PC-3 (cell line): ENCODE measurements at regions not wholly inside any gene's neighbourhood (a gene's known extent, or its start where the extent isn't known, plus 50 kb on each side); places are given as distances from the start of the nearest gene placed in this dataset.

Experiments used
- ATAC-seq: fragments of 200-7000 bp; cut with Tn5 transposase; 2 replicates; pipeline ENCODE4 v1.9.1; 2020; ENCODE audit warnings: mild to moderate bottlenecking, moderate library complexity
- BruUV-seq: library from RNA; stranded (reverse); fragments of 400-500 nt; replicated peaks from 2 replicates; lab custom pipeline; 2021; lab: Mats Ljungman, UMichigan
- CTCF ChIA-PET: fragments of 300-600 bp; sonication (Branson Sonifier 250); formaldehyde crosslinking; loops from one replicate; lab custom pipeline; 2022; ENCODE audit warnings: antibody characterized with exemption; lab: Charles Lee
- POLR2A ChIA-PET: fragments of 300-600 bp; sonication (Branson Sonifier 250); formaldehyde crosslinking; loops from one replicate; lab custom pipeline; 2022; ENCODE audit warnings: antibody characterized with exemption; ENCODE audit not compliant: unreplicated experiment; lab: Charles Lee
- DNase-seq: peaks from one replicate; pipeline ENCODE4 v3.0.0-alpha.2; 2015
- H2AFZ ChIP-seq: fragments of 300-600 bp; sonication (generic); 2 replicates; pipeline ENCODE4 v1.6.0; 2016; ENCODE audit warnings: antibody characterized with exemption, low read length
- H3F3A ChIP-seq: fragments of 300-600 bp; sonication (generic); one replicate; pipeline ENCODE4 v1.6.0; 2017; ENCODE audit warnings: antibody characterized with exemption, low read length, control low read depth, mild to moderate bottlenecking; ENCODE audit not compliant: unreplicated experiment
- H3K27ac ChIP-seq: fragments of 300-600 bp; sonication (generic); 2 replicates; pipeline ENCODE4 v1.5.1; 2016; ENCODE audit warnings: mild to moderate bottlenecking, low read length
- H3K27me3 ChIP-seq: fragments of 300-600 bp; sonication (generic); 2 replicates; pipeline ENCODE4 v1.6.1; 2016; ENCODE audit warnings: low read length, mixed read lengths
- H3K36me3 ChIP-seq: fragments of 300-600 bp; sonication (generic); 2 replicates; pipeline ENCODE4 v1.6.1; 2016; ENCODE audit warnings: low read depth, mixed run types, low read length, mixed read lengths
- H3K4me1 ChIP-seq: fragments of 300-600 bp; sonication (generic); 2 replicates; pipeline ENCODE4 v1.5.1; 2016; ENCODE audit warnings: low read length; ENCODE audit not compliant: insufficient read depth
- H3K4me2 ChIP-seq: fragments of 300-600 bp; sonication (generic); 2 replicates; pipeline ENCODE4 v1.6.0; 2016; ENCODE audit warnings: low read length
- H3K4me3 ChIP-seq: fragments of 300-600 bp; sonication (generic); 2 replicates; pipeline ENCODE4 v1.5.1; 2016; ENCODE audit warnings: mild to moderate bottlenecking, low read length, mixed read lengths
- H3K79me2 ChIP-seq: fragments of 300-600 bp; sonication (generic); 2 replicates; pipeline ENCODE4 v1.6.1; 2017; ENCODE audit warnings: low read length, mixed read lengths
- H3K9ac ChIP-seq: fragments of 300-600 bp; sonication (generic); 2 replicates; pipeline ENCODE4 v1.6.0; 2016; ENCODE audit warnings: mild to moderate bottlenecking, low read length
- H3K9me2 ChIP-seq: fragments of 300-600 bp; sonication (generic); replicated peaks from 2 replicates; pipeline ENCODE4 v1.6.1; 2016; ENCODE audit warnings: mixed run types, low read length, mixed read lengths
- H3K9me3 ChIP-seq: fragments of 300-600 bp; sonication (generic); 2 replicates; pipeline ENCODE4 v1.6.1; 2016; ENCODE audit warnings: low read length, mixed read lengths
- H4K20me1 ChIP-seq: fragments of 300-600 bp; sonication (generic); 2 replicates; pipeline ENCODE4 v1.6.1; 2016; ENCODE audit warnings: low read length, mixed read lengths
- EZH2 ChIP-seq: fragments of 300-600 bp; sonication (generic); IDR thresholded peaks from one replicate; pipeline ENCODE4 v1.6.1; 2017; ENCODE audit warnings: antibody characterized with exemption, mild to moderate bottlenecking, low read length; ENCODE audit not compliant: unreplicated experiment
- EZH2phosphoT487 ChIP-seq: fragments of 300-600 bp; sonication (generic); IDR thresholded peaks from 2 replicates; pipeline ENCODE4 v1.6.1; 2018; ENCODE audit warnings: mild to moderate bottlenecking, antibody characterized with exemption, low read length, borderline replicate concordance
- intact Hi-C: fragments of 100-400 bp; cut with micrococcal nuclease; formaldehyde crosslinking; loops from 2 replicates; pipeline ENCODE4 v1.9.0; 2023
- TF ChIP-seq, protein P1 (sequence below): fragments of 300-600 bp; sonication (generic); conservative IDR thresholded peaks from 2 replicates; pipeline ENCODE4 v1.5.1; 2017; ENCODE audit warnings: antibody characterized with exemption, low read depth, mild to moderate bottlenecking, low read length

DNA sequence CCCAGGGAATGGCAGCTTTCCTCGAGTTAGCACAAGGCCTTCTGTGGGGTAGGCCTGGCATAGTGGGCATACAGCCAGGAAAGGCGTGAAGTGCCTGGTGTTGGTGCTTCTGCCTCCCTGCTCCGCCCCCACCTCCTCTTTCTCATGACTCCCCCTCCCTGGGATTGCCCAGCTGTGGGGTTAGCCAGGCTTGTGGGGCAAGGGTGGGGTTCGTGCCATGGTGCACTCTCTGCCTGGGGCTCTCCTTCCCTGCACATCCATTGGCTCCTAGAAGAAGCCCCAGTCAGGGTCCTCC is 236.8 kb upstream of the NCAM1 start:
- ATAC-seq (no peak), DNase-seq (no peak)
- BruUV-seq = no TSS peak

GRCh38 chr11:112725636-112726035 is 235.6 kb upstream of the NCAM1 start:
- intact Hi-C loops = no loop called here
- Histone ChIP-seq H2AFZ (no peak overlapping the region), H3K9ac (no peak overlapping the region), H3K27me3 (peaks cover 7% of the 10 kb centered on the region; the same call in 1 of the 2 replicates), H3K27ac (no peak overlapping the region), H3K4me3 (no peak overlapping the region), H3K4me1 (no peaks in the 10 kb centered on the region), H3K36me3 (no peaks in the 10 kb centered on the region), H3K79me2 (no peaks in the 10 kb centered on the region), H3F3A (no peaks in the 10 kb centered on the region), H3K9me3 (no peaks in the 10 kb centered on the region), H4K20me1 (no peaks in the 10 kb centered on the region), H3K9me2 (no peaks in the 10 kb centered on the region), H3K4me2 (no peak overlapping the region)
- ATAC-seq = no peak
- no peak for DNase-seq
- BruUV-seq = no TSS peak
- ChIA-PET CTCF (no interaction called here), POLR2A (no interaction called here)
- TF ChIP-seq EZH2 (no peak), EZH2phosphoT487 (no peak)
- TF ChIP-seq, protein P1, sequence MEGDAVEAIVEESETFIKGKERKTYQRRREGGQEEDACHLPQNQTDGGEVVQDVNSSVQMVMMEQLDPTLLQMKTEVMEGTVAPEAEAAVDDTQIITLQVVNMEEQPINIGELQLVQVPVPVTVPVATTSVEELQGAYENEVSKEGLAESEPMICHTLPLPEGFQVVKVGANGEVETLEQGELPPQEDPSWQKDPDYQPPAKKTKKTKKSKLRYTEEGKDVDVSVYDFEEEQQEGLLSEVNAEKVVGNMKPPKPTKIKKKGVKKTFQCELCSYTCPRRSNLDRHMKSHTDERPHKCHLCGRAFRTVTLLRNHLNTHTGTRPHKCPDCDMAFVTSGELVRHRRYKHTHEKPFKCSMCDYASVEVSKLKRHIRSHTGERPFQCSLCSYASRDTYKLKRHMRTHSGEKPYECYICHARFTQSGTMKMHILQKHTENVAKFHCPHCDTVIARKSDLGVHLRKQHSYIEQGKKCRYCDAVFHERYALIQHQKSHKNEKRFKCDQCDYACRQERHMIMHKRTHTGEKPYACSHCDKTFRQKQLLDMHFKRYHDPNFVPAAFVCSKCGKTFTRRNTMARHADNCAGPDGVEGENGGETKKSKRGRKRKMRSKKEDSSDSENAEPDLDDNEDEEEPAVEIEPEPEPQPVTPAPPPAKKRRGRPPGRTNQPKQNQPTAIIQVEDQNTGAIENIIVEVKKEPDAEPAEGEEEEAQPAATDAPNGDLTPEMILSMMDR = no peak

More for the DNA sequence above, 236.8 kb upstream of the NCAM1 start:
- peaks cover 7% of the 10 kb centered on the region; the same call in 1 of the 2 replicates for H3K27me3 ChIP-seq
- no peaks in the 10 kb centered on the region for H3F3A ChIP-seq
- H4K20me1 ChIP-seq = no peaks in the 10 kb centered on the region
- no peak overlapping the region for H3K27ac ChIP-seq
- H3K9ac ChIP-seq = no peak overlapping the region
- TF ChIP-seq EZH2 (no peak), EZH2phosphoT487 (no peak)
- TF ChIP-seq, protein P1 = no peak
- H3K4me1 ChIP-seq = no peaks in the 10 kb centered on the region
- no peaks in the 10 kb centered on the region for H3K9me2 ChIP-seq
- H3K4me2 ChIP-seq = no peak overlapping the region
- no peak overlapping the region for H3K4me3 ChIP-seq
- no peaks in the 10 kb centered on the region for H3K79me2 ChIP-seq
- H2AFZ ChIP-seq = no peak overlapping the region
- POLR2A ChIA-PET = no interaction called here
- CTCF ChIA-PET = no interaction called here
- intact Hi-C loops = no loop called here
- H3K9me3 ChIP-seq = no peaks in the 10 kb centered on the region; the same call in 1 of the 2 replicates
- no peaks in the 10 kb centered on the region for H3K36me3 ChIP-seq

DNA sequence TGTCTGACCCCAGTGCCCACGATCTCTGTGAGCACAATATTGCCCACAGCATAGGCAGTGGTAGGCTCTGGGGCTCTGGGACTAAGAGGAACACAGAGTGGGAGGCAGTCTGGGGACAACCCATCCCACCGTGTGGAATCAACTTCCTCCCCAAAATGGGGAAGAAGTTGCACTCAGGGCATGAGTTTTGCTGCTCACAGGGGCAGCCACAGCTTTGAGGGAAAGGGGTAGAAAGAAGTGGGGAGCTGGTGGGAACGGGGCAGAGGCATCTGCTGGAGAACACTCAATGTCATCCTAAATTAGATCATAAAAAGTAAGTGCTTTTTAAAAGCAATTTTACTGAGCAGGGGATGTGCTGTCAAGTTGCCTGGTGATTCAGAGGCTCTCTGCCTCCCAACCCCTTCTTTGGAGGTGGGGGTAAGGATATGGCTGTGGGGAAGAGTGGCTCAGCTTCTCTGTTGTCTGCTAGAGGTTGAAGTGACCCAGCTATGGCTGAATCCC is 233.8 kb upstream of the NCAM1 start:
- ChIA-PET POLR2A (no interaction called here), CTCF (no interaction called here)
- Histone ChIP-seq H4K20me1 (no peaks in the 10 kb centered on the region), H3K79me2 (no peaks in the 10 kb centered on the region), H3K27ac (no peak overlapping the region), H2AFZ (no peak overlapping the region), H3K36me3 (no peaks in the 10 kb centered on the region), H3K4me3 (no peak overlapping the region), H3K4me2 (no peak overlapping the region), H3K9me2 (no peaks in the 10 kb centered on the region), H3K27me3 (no peaks in the 10 kb centered on the region), H3K4me1 (no peaks in the 10 kb centered on the region), H3F3A (no peaks in the 10 kb centered on the region), H3K9me3 (no peaks in the 10 kb centered on the region), H3K9ac (no peak overlapping the region)
- BruUV-seq = no TSS peak
- TF ChIP-seq EZH2phosphoT487 = no peak
- no peak for TF ChIP-seq EZH2
- TF ChIP-seq, protein P1 = no peak
- ATAC-seq (no peak), DNase-seq (no peak)
- intact Hi-C loops = no loop called here
